BJ (cell line): ENCODE measurements at regions not wholly inside any gene's neighbourhood (a gene's known extent, or its start where the extent isn't known, plus 50 kb on each side); places are given as distances from the start of the nearest gene placed in this dataset.

Source experiments
- CTCF ChIA-PET: fragments of 350-600 bp; formaldehyde crosslinking; extraction: SDS; loops from one replicate; lab custom pipeline; 2021; ENCODE audit warnings: antibody characterized with exemption, inconsistent platforms; lab: Yijun Ruan, JAX
- POLR2A ChIA-PET: fragments of 300-600 bp; sonication (Branson Sonifier 250); formaldehyde crosslinking; extraction: SDS; loops from one replicate; lab custom pipeline; 2021; ENCODE audit warnings: antibody characterized with exemption; lab: Charles Lee
- DNase-seq: peaks from one replicate; pipeline ENCODE4 v3.0.0-alpha.2; 2011; ENCODE audit warnings: low read depth
- H3K27me3 ChIP-seq: 2 replicates; pipeline ENCODE4 v1.6.0; 2011; ENCODE audit warnings: low read length; ENCODE audit not compliant: control insufficient read depth, insufficient read depth
- H3K36me3 ChIP-seq: 2 replicates; pipeline ENCODE4 v1.5.1; 2011; ENCODE audit warnings: low read length; ENCODE audit not compliant: control insufficient read depth, insufficient read depth
- H3K4me3 ChIP-seq: 2 replicates; pipeline ENCODE4 v1.5.1; 2011; ENCODE audit warnings: low read depth, mild to moderate bottlenecking, control low read depth, low read length
- CTCF ChIP-seq: IDR thresholded peaks from 2 replicates; pipeline ENCODE4 v1.5.1; 2011; ENCODE audit warnings: low read depth, mild to moderate bottlenecking, control low read depth, inconsistent platforms, low read length, moderate library complexity; ENCODE audit not compliant: insufficient read depth

DNA sequence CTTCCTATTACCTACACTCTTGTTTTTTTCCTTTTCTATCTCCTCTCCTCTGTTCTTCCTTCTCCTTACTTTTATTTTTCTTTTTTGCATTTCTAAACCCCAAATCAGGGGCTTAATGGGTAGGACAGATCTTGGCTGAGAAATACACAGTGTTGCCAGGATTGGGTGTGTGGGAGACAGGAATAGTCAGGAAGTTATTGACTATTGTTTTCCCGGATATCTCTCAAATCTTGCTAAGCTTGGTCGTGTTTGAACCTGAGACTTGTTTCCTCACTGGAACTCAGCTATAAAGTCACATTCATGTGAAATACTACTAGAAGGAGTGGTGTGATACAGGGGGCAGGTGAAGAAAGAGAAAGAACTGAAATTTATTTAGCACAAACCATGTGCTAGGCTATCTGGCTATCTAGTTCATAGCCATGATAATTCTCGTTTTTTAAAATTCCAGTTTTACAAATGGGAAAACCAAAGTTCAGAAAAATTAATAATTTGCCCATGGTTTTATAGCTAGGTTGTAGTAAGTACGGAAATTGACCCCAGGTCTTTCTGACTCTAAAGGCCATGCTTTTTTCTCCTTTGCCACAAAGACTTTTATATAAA is 343.2 kb upstream of the UMPS start:
- Histone ChIP-seq H3K4me3 (no peak overlapping the region), H3K36me3 (no peaks in the 10 kb centered on the region), H3K27me3 (no peaks in the 10 kb centered on the region; the same call in 1 of the 2 replicates)
- no peak for DNase-seq
- CTCF ChIA-PET, result interaction anchor here (1.2 kb wide), 1 partner anchor 10 kb away, joined by 3 read pairs; no protein-coding TSS in a partner anchor
- TF ChIP-seq CTCF, result no peak
- POLR2A ChIA-PET, result no interaction called here

GRCh38 chr3:124391774-124392173 is 338.5 kb upstream of the UMPS start:
- Histone ChIP-seq H3K36me3 (0 out of 2 replicates have a peak, but pooled peaks cover 1% of the 10 kb centered on the region), H3K4me3 (no peak overlapping the region), H3K27me3 (no peaks in the 10 kb centered on the region)
- CTCF ChIA-PET, result interaction anchor here (0.9 to 1.4 kb wide), 2 partner anchors 9 to 31 kb away, joined by 3 to 5 read pairs; no protein-coding TSS in a partner anchor
- no peak for DNase-seq
- TF ChIP-seq CTCF, result no peak
- POLR2A ChIA-PET, result no interaction called here

DNA sequence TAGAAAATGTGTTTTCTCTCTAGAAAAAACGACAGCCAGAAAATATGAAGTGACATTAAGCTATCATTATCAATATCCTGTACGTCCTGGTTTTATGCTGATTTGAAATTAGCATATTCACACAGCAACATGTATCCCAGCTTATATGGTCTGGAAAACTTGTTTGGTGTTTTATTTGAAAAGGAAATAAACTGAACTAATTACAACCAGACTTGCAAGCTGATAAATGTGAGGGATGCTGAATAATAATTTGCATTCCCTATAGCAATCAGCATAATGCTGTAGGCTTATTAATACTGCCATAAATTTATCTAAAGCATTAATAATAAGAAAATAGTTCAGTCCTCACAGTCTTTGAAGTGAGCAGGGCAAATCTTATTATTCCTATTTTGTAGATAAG is 336.9 kb upstream of the UMPS start:
- CTCF ChIA-PET, result no interaction called here

DNA sequence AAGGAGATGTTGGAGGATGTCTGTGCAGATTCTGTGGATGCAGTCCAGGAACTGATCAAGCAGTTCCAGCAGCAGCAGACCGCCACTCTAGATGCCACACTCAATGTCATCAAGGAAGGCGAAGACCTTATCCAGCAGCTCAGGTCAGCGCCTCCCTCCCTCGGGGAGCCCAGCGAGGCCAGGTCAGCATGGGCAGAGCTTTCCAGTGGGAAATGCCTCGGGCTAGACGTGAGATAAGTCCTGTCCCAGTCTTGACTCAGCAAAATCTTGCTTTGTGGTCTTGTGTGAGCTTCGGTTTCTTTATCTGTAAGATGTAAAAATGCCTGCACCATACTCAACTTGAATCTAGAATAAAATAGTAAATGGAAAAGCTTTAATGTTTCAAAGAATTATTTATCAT is 335.1 kb upstream of the UMPS start:
- H3K4me3 ChIP-seq, result no peak overlapping the region
- no peak for DNase-seq
- H3K36me3 ChIP-seq, result 0 out of 2 replicates have a peak, but pooled peaks cover 1% of the 10 kb centered on the region
- no peak for TF ChIP-seq CTCF
- POLR2A ChIA-PET, result no interaction called here
- H3K27me3 ChIP-seq, result no peaks in the 10 kb centered on the region
- CTCF ChIA-PET, result no interaction called here

More for the DNA sequence above, 336.9 kb upstream of the UMPS start:
- POLR2A ChIA-PET, result no interaction called here
- Histone ChIP-seq H3K27me3 (no peaks in the 10 kb centered on the region), H3K36me3 (0 out of 2 replicates have a peak, but pooled peaks cover 1% of the 10 kb centered on the region), H3K4me3 (no peak overlapping the region)
- no peak for DNase-seq
- no peak for TF ChIP-seq CTCF

GRCh38 chr3:124395584-124396338 is 334.5 kb upstream of the UMPS start:
- no peak for DNase-seq
- no peak overlapping the region for H3K4me3 ChIP-seq
- CTCF ChIA-PET, result no interaction called here
- 0 out of 2 replicates have a peak, but pooled peaks cover 1% of the 10 kb centered on the region for H3K36me3 ChIP-seq
- no peak for TF ChIP-seq CTCF
- POLR2A ChIA-PET, result no interaction called here
- H3K27me3 ChIP-seq, result no peaks in the 10 kb centered on the region
